Loucy (cell line): ENCODE measurements at regions not wholly inside any gene's neighbourhood (a gene's known extent, or its start where the extent isn't known, plus 50 kb on each side); places are given as distances from the start of the nearest gene placed in this dataset.

ENCODE experiments used
- H2AFZ ChIP-seq: fragments of 200-600 bp; sonication (generic); 2 replicates; pipeline ENCODE4 v1.6.0; 2016; ENCODE audit warnings: antibody characterized with exemption, mild to moderate bottlenecking, low read length, moderate library complexity
- H3F3A ChIP-seq: fragments of 200-600 bp; 2 replicates; pipeline ENCODE4 v1.6.0; 2016; ENCODE audit warnings: antibody characterized with exemption, low read depth, mild to moderate bottlenecking
- H3K27me3 ChIP-seq: fragments of 200-600 bp; sonication (generic); 2 replicates; pipeline ENCODE4 v1.6.1; 2014; ENCODE audit warnings: low read length, mild to moderate bottlenecking; ENCODE audit not compliant: insufficient read depth, poor library complexity, severe bottlenecking
- H3K36me3 ChIP-seq: fragments of 200-600 bp; sonication (generic); 2 replicates; pipeline ENCODE4 v1.6.1; 2016; ENCODE audit warnings: low read length; ENCODE audit not compliant: insufficient read depth
- H3K4me1 ChIP-seq: fragments of 200-600 bp; sonication (generic); 2 replicates; pipeline ENCODE4 v1.5.1; 2014; ENCODE audit warnings: low read length, mild to moderate bottlenecking; ENCODE audit not compliant: insufficient read depth, poor library complexity, severe bottlenecking
- H3K4me2 ChIP-seq: fragments of 200-600 bp; sonication (generic); 2 replicates; pipeline ENCODE4 v1.6.0; 2014; ENCODE audit warnings: antibody characterized with exemption, low read length, low read depth, mild to moderate bottlenecking; ENCODE audit not compliant: poor library complexity, severe bottlenecking
- H3K4me3 ChIP-seq: fragments of 200-600 bp; sonication (generic); 2 replicates; pipeline ENCODE4 v1.5.1; 2014; ENCODE audit warnings: low read length, mild to moderate bottlenecking, mixed read lengths; ENCODE audit not compliant: poor library complexity, severe bottlenecking
- H3K79me2 ChIP-seq: fragments of 200-600 bp; sonication (generic); 2 replicates; pipeline ENCODE4 v1.6.1; 2014; ENCODE audit warnings: low read length; ENCODE audit not compliant: insufficient read depth
- H3K9ac ChIP-seq: fragments of 200-600 bp; sonication (generic); 2 replicates; pipeline ENCODE4 v1.6.0; 2014; ENCODE audit warnings: mild to moderate bottlenecking, low read depth, low read length, moderate library complexity; ENCODE audit not compliant: poor library complexity, severe bottlenecking
- H3K9me2 ChIP-seq: fragments of 200-600 bp; sonication (generic); replicated peaks from 2 replicates; pipeline ENCODE4 v1.6.1; 2016; ENCODE audit warnings: low read depth, low read length, mixed read lengths
- H3K9me3 ChIP-seq: fragments of 200-600 bp; sonication (generic); 2 replicates; pipeline ENCODE4 v1.6.1; 2014; ENCODE audit warnings: mild to moderate bottlenecking, antibody characterized with exemption, low read length, low read depth; ENCODE audit not compliant: insufficient read depth
- H4K20me1 ChIP-seq: fragments of 200-600 bp; sonication (generic); 2 replicates; pipeline ENCODE4 v1.6.0; 2014; ENCODE audit warnings: antibody characterized with exemption, low read length, mild to moderate bottlenecking; ENCODE audit not compliant: insufficient read depth, poor library complexity, severe bottlenecking
- CTCF ChIP-seq: fragments of 200-600 bp; sonication (generic); conservative IDR thresholded peaks from 2 replicates; pipeline ENCODE4 v1.5.1; 2014; ENCODE audit warnings: mild to moderate bottlenecking, antibody characterized with exemption, low read length
- EZH2phosphoT487 ChIP-seq: fragments of 200-600 bp; IDR thresholded peaks from 2 replicates; pipeline ENCODE4 v1.6.1; 2018; ENCODE audit warnings: antibody characterized with exemption, mild to moderate bottlenecking, moderate library complexity, borderline replicate concordance

DNA sequence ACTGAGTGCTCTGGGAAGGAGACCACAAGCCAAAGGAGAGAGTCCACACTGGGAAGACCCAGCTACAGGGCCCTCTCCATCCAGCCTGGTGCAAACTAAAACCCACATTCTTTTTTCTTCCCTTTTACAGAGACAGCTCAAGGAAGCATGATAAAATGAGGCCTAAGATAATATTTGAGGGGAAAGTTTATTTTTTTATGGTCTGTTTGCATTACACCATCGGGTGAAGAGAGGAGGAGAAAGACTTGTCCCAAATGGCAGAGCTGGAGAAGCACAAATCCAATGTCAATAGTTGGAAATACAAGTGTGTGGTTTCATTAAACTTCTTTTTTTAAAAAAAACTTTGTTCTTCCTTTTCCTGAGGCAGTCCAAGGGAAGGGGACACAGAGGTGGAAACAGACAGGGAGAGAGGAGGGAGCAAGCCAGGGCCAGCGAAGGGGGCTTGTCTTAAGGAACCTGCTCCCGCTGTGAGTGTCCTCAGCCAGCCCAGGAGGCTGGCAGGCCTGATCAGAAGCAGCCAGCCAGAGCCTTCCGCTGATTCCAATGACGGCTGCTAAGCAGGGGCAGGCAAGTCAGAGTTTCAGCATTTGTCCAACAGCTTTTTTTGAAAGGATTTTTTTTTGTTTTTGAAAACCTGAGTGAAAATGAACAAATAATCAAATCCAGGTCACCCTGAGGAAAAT is 203.8 kb upstream of the SIX2 start:
- no peak overlapping the region for H2AFZ ChIP-seq
- H3K9ac ChIP-seq, result no peak overlapping the region
- no peaks in the 10 kb centered on the region for H3K79me2 ChIP-seq

DNA sequence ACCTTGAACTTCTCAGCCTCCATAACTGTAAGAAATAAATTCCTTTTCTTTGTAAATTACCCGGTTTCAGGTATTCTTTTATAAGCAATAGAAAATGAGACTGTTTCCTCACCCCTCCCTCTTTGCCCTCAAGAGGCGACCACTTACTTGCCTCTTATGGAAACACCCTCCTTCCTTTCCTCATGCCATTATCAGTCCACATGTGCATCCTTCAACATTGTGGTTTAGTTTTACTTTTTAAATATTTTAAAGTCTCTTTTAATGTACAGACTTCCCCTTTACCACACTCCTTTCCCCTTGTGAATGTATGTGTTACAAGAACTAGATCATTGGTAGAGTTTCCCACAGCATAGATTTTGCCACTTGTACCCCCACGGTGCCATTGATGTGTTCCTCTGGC is 202.4 kb upstream of the SIX2 start:
- Histone ChIP-seq H3K9me2 (no peaks in the 10 kb centered on the region), H3K9ac (no peak overlapping the region), H3K4me3 (no peak overlapping the region), H2AFZ (no peak overlapping the region), H3K27me3 (no peaks in the 10 kb centered on the region), H3K79me2 (no peaks in the 10 kb centered on the region), H3F3A (no peaks in the 10 kb centered on the region), H3K36me3 (no peaks in the 10 kb centered on the region), H3K4me2 (no peak overlapping the region), H4K20me1 (no peaks in the 10 kb centered on the region), H3K4me1 (peaks cover 28% of the 10 kb centered on the region), H3K9me3 (no peaks in the 10 kb centered on the region)
- TF ChIP-seq CTCF (no peak), EZH2phosphoT487 (no peak)

More for the DNA sequence above, 203.8 kb upstream of the SIX2 start:
- Histone ChIP-seq H3K4me3 (no peak overlapping the region), H3K27me3 (no peaks in the 10 kb centered on the region), H3K9me2 (no peaks in the 10 kb centered on the region), H3F3A (no peaks in the 10 kb centered on the region), H3K36me3 (no peaks in the 10 kb centered on the region), H3K4me2 (no peak overlapping the region), H3K9me3 (no peaks in the 10 kb centered on the region), H4K20me1 (no peaks in the 10 kb centered on the region), H3K4me1 (peaks cover 28% of the 10 kb centered on the region)
- TF ChIP-seq EZH2phosphoT487 (no peak), CTCF (no peak)

DNA sequence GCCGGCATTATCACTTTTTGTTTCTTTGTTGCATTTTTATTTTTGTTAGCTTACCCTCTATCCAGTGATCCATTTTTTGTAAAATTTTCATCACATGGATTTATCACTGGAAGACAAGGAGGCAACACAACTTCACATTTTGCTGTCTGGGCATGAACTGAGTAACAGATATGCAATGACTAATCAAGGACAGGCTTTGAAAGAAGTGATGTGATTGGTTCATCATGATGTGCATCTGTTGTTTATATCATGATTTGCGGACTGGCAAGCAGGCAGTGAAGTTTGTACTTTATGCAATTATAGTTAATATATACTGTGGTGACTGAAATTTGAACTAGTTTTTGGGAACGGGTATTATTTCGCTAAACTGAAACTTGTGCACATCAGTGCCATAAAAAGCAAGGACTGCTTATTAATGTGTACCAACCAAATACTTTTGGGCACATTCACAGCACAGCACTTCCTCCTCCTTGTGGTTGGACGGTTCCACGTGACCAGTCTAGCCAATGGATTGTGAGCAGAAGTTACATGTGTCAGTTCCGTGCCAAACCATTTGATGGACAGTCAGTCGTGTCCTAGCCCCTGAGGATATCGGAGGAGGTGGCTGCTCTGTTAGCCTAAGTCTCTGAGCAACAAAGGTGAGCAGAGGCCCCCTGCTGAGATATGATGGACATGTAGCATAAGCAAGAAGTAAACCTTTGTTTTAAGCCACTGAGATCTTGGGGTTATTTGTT is 201.4 kb upstream of the SIX2 start:
- H3K4me2 ChIP-seq, result no peak overlapping the region
- peaks cover 28% of the 10 kb centered on the region for H3K4me1 ChIP-seq
- no peak overlapping the region for H3K9ac ChIP-seq
- no peaks in the 10 kb centered on the region for H3F3A ChIP-seq
- H3K4me3 ChIP-seq, result no peak overlapping the region
- H3K36me3 ChIP-seq, result no peaks in the 10 kb centered on the region
- H3K79me2 ChIP-seq, result no peaks in the 10 kb centered on the region
- TF ChIP-seq EZH2phosphoT487 (no peak), CTCF (0 out of 2 replicates have a peak, but pooled peaks have one; percentile 17)
- no peaks in the 10 kb centered on the region for H3K9me3 ChIP-seq
- H3K27me3 ChIP-seq, result no peaks in the 10 kb centered on the region
- no peak overlapping the region for H2AFZ ChIP-seq
- H4K20me1 ChIP-seq, result no peaks in the 10 kb centered on the region
- no peaks in the 10 kb centered on the region for H3K9me2 ChIP-seq
